T-helper 2 cell treated with Interferon-gamma antibody and Interleukin-4, amounts not matched to agents 100 ng/mL and 5 ng/mL, for 36 hours (primary cell): ENCODE measurements at regions not wholly inside any gene's neighbourhood (a gene's known extent, or its start where the extent isn't known, plus 50 kb on each side); places are given as distances from the start of the nearest gene placed in this dataset.

ENCODE experiments used
- intact Hi-C: fragments of 100-400 bp; cut with micrococcal nuclease; formaldehyde crosslinking; loops from one replicate; pipeline ENCODE4 v1.15.1; 2023

- intact Hi-C loops, result no loop called here
These were observed 467.1 kb downstream of the ZNF608 start for GRCh38 chr5:124279146-124279876.

DNA sequence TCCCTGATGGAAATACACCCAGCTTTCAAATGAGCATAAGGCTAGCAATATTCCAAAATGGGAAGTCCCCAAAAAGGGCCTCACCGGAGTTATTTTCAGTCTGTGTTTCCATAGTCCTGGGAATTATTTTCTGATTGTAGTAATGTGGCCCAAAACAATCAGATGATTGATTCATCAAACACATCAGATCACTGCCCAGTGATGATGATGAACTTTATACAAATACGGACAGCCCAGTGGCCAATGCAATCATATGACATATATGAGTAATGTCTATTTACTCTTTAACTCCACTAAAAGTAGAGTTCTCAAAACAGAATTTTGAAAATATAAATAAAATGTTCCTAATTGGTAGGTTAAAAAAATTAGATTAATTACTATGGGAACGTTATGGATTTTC lies 467.8 kb downstream of the ZNF608 start:
- intact Hi-C loops, result no loop called here

DNA sequence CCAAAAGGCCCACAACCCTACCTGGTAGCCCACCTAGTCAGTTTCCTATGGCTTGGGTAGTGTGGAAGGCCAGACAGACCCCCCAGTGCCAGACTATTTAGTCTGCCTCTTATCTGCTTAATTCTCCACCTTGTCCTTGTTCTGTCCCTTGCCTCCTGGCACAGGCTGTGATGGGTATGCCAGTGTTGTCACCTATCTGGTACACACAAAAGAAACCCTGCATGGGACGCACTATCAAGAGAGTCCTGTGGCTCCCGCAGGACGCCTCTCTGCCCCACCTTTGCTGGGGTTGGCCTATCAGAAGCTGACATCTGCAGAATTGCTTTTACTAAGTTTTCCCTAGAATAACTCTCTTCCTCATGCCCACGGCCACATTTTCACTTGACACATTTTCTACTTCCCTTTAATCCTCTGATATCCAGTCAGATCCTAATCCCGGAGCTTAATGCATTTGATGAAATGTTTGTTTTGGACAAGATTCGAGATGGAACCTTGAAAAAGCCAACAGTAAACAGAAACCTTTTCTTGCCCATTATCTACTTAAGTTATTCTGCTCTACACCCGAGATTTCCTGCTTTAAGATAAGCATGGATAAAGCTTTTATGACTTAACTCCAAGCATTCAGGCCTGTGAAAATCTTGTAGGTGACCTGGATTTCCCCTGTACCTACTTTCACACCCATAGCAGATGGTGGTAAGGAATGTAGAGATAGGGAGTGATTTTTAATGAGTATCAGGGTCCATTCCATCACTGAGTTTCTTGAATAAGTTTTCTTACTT lies 468.5 kb downstream of the ZNF608 start:
- intact Hi-C loops, result no loop called here

GRCh38 chr5:124276166-124276565 lies 470.3 kb downstream of the ZNF608 start:
- intact Hi-C loops, result no loop called here

DNA sequence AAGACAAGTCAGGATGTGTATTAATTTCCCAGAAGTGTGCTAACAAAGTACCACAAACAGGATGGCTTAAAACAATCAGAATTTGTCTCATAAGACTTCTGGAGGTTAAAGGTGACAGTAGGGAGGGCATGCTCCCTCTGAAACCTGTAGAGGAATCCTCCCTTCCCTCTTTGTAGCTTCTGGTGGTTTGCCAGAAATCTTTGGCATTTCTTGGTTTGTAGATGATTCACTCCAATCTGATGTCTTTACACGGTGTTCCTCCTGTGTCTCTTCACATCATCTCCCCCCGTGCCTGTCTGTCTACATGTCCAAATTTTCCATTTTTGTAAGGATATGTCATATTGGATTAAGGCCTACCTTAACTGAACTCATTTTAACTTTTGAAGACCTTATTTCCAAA lies 471.5 kb downstream of the ZNF608 start:
- intact Hi-C loops, result no loop called here

DNA sequence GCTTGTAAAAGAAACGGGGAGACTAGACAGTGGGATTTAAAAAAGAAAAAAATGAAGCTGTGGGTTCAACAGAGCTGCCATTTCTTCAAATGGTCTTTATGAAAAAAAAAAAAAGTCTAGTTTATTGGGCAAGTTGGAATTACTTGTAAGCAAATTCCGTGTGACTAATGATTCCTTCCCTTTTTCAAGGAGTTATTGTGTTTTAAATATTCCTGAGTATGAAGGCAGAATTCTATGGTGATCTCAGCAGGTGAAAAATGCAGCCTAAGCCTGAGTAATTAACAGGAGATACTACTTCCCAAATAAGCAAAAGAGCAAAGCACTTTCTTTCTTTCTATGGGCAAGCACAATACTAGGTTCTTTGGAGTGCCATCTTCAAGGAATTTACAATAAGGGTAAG lies 481.9 kb downstream of the ZNF608 start:
- intact Hi-C loops, result no loop called here

- intact Hi-C loops, result no loop called here
These were observed 482.6 kb downstream of the ZNF608 start for GRCh38 chr5:124263680-124264491.

GRCh38 chr5:124262991-124263571 lies 483.4 kb downstream of the ZNF608 start:
- intact Hi-C loops, result no loop called here

GRCh38 chr5:124262470-124262869 lies 484.0 kb downstream of the ZNF608 start:
- intact Hi-C loops, result no loop called here

DNA sequence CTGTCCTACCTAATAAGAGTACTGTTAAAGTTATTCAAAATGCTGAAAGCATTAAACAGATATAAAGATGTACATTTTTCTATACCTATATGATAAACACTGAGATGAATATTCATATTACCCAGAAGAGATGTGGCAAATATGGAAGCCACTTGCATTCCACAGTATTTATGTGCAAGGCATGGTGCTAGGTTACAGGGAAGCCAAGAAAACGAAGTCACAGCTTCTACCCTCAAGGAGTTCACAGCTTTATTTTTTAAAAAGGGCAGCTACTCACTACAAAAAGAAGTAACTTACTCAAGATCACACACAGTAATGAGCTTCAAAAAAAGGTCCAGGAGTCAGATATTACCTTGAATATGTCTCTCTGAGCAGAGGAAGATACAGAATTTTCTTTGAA lies 484.6 kb downstream of the ZNF608 start:
- intact Hi-C loops, result no loop called here

DNA sequence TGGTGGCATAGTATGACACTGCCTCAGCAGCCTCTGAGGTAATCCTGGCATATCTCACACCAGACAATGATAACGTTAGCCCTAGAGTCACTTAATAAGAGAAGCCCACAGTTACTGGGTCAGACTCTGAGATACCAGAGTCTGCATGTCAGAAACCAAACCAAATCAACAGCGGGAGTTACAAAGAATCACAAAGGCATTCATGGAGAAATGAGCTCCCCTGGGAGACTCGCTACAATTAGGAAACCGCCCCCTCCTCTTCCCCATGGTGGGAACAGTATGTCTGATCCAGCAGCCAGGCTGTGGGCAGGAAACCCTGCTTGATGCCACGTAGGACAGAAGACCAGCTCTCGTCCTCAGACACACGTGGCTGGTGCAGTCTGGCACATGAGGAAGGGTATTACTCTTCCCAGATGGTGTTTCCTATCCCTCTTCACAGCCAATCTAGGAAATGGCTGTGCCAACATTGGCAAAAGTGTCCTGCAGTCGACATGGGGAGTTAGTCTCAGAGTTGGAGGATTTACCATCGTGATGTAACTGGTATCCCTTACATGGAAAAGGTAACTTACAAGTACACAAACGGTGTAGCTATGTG lies 485.4 kb downstream of the ZNF608 start:
- intact Hi-C loops, result no loop called here

DNA sequence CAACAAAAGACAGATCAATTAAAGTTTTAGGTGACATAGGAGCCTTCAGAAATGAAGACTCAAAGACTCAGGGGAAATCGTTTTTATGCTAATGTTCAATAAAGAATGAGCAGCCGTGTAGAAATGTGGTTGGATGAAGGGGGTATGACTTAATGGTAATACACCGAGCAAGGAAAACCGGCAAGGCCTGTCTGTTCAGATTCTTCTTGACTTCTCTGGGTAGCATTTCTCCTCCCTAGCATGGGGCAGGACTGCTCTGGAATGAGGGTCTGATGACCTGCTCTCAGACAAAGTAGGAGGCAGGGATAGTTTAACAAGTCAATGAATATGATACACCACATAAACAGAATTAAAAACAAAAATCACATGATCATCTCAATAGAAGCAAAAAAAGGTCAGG lies 487.4 kb downstream of the ZNF608 start:
- intact Hi-C loops, result no loop called here

GRCh38 chr5:124257048-124257447 lies 489.4 kb downstream of the ZNF608 start:
- intact Hi-C loops, result no loop called here

DNA sequence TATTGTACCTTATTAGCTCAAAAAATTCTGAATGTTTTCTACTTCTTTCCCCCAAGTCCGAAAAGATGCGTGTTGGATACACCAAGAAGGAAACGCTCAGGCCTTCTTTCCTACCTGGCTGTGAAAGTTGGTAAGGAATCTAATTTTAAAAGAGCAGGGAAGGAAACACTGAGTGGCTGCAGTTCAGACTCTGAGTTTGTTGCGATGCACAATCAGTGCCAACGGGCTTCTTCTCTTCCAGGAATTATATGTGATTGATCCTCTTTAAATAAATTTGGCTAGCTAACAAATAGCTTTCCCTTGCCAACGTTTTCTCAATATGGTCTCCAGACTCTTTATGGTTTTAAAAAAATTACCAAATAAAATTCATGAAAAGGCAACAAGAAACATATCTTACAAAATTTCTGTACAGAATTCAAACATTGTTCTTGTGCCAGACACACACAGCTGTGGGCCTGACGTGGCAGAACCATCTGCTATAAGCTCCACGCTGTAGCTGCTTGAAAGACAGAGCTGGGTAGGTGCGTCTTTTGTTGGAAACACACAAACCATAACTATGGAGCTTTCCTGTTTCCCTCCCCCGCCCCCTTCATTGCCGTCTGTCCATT lies 493.1 kb downstream of the ZNF608 start:
- intact Hi-C loops, result no loop called here

- intact Hi-C loops, result no loop called here
These were observed 493.7 kb downstream of the ZNF608 start for GRCh38 chr5:124252747-124253146.

GRCh38 chr5:124252191-124252638 lies 494.2 kb downstream of the ZNF608 start:
- intact Hi-C loops, result no loop called here

GRCh38 chr5:124245276-124245675 lies 501.2 kb downstream of the ZNF608 start:
- intact Hi-C loops, result no loop called here

DNA sequence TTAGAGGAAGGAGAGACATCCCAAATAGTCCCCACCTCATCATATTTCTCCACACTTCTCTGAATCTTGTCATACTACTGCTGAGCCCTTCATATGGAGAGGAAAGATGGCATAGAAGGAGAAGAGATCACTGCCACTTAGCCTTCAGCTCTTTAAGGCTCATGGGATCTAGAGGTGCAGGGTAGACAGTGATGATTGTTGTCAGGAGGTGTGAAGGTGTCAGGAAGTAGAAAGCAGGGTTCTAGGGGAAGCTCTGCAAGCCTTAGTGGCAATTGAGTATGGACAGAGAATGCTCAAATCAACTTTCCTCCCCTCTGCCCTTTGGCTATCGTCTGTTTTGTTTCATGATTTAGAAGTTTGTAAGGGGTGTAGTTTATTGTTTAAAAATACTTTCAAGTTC lies 505.7 kb downstream of the ZNF608 start:
- intact Hi-C loops, result no loop called here

DNA sequence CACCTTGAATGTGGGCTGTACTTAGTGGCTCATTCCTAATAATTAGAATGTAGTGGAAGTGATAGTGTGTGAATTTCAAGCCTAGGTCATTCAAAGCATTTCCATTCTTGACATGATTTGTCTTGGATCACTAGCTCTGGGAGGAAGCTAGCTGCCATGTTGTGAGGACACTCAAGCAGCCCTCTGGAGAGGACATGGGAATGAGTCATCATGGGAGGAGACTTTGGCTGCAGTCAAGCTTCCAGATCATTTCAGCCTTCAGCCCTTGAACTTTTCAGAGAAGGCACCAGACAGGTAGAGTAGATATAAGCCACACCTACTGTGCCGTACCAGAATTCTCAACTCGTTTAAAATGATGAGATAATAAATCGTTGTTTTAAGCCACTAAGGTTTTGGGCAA lies 506.9 kb downstream of the ZNF608 start:
- intact Hi-C loops, result no loop called here

DNA sequence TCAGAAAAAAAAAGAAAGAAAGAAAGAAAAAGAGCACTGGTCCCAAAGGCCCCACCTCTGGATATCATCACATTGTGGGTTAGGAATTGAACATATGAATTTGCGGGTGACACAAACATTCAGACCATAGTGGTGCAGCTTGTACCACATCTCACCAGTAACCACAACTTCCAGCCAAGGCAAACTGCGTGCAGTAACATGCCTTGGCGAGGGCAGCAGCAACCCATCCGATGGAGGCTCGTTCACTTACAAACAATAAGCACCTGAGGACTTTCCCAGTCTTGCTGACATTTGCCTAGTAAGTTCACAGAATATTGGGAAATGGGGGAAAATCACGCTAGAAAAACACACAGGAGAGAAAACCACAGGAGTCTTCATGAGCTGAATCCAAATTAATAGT lies 508.1 kb downstream of the ZNF608 start:
- intact Hi-C loops, result no loop called here

- intact Hi-C loops, result no loop called here
These were observed 509.2 kb downstream of the ZNF608 start for GRCh38 chr5:124237206-124237695.
